HEK293 (cell line): ENCODE measurements at regions not wholly inside any gene's neighbourhood (a gene's known extent, or its start where the extent isn't known, plus 50 kb on each side); places are given as distances from the start of the nearest gene placed in this dataset.

Experiments used
- CTCF ChIA-PET: fragments of 350-600 bp; formaldehyde crosslinking; extraction: SDS; loops from one replicate; lab custom pipeline; 2021; ENCODE audit warnings: antibody characterized with exemption; lab: Yijun Ruan, JAX
- POLR2A ChIA-PET: fragments of 300-600 bp; formaldehyde crosslinking; extraction: SDS; loops from one replicate; lab custom pipeline; 2020; ENCODE audit warnings: antibody characterized with exemption, inconsistent platforms; lab: Yijun Ruan, JAX
- H3K27ac ChIP-seq: fragments of 200-500 bp; sonication (Bioruptor generic); 2 replicates; pipeline ENCODE4 v1.5.1; 2014; ENCODE audit warnings: low read depth, low read length, control low read depth, inconsistent platforms; ENCODE audit errors: extremely low read depth
- H3K36me3 ChIP-seq, 2 experiments: fragments of 200-500 bp in 1 of 2; sonication (Bioruptor generic) in 1 of 2; 1 replicate in 1 of 2; 2 replicates in 1 of 2; pipeline ENCODE4 v1.5.1; 2014 to 2017; ENCODE audit warnings: inconsistent platforms in 2 of 2, low read length in 2 of 2; ENCODE audit not compliant: control insufficient read depth in 2 of 2, insufficient read depth in 1 of 2
- H3K4me1 ChIP-seq: fragments of 200-500 bp; sonication (Bioruptor generic); 2 replicates; pipeline ENCODE4 v1.5.1; 2014; ENCODE audit warnings: mild to moderate bottlenecking, low read length, inconsistent platforms; ENCODE audit not compliant: control insufficient read depth, insufficient read depth
- H3K4me3 ChIP-seq: 2 replicates; pipeline ENCODE4 v1.5.1; 2011; ENCODE audit warnings: low read depth, mild to moderate bottlenecking, control low read depth, low read length, moderate library complexity
- H3K9me3 ChIP-seq: fragments of 200-500 bp; sonication (Bioruptor generic); 2 replicates; pipeline ENCODE4 v1.5.1; 2014; ENCODE audit warnings: low read depth, low read length, inconsistent platforms; ENCODE audit not compliant: control insufficient read depth, insufficient read depth
- GFI1B ChIP-seq: fragments of 450-650 bp; formaldehyde crosslinking; IDR thresholded peaks from 2 replicates; pipeline ENCODE4 v1.5.1; 2016; ENCODE audit warnings: missing biosample characterization, missing genetic modification characterization
- KLF7 ChIP-seq: fragments of 450-650 bp; formaldehyde crosslinking; IDR thresholded peaks from 2 replicates; pipeline ENCODE4 v1.5.1; 2016; ENCODE audit warnings: missing biosample characterization, missing genetic modification characterization, borderline replicate concordance
- SP7 ChIP-seq: fragments of 450-650 bp; formaldehyde crosslinking; IDR thresholded peaks from 2 replicates; pipeline ENCODE4 v1.5.1; 2016; ENCODE audit warnings: missing biosample characterization, missing genetic modification characterization
- YY2 ChIP-seq: fragments of 450-650 bp; formaldehyde crosslinking; IDR thresholded peaks from 2 replicates; pipeline ENCODE4 v1.5.1; 2016; ENCODE audit warnings: missing biosample characterization, missing genetic modification characterization
- ZBTB20 ChIP-seq: fragments of 450-650 bp; formaldehyde crosslinking; IDR thresholded peaks from 2 replicates; pipeline ENCODE4 v1.5.1; 2016; ENCODE audit warnings: missing biosample characterization, missing genetic modification characterization
- ZFHX2 ChIP-seq: fragments of 450-650 bp; formaldehyde crosslinking; conservative IDR thresholded peaks from 2 replicates; pipeline ENCODE4 v1.5.1; 2016; ENCODE audit warnings: missing biosample characterization, missing genetic modification characterization
- ZNF133 ChIP-seq: fragments of 450-650 bp; formaldehyde crosslinking; IDR thresholded peaks from 2 replicates; pipeline ENCODE4 v1.5.1; 2016; ENCODE audit warnings: missing biosample characterization, missing genetic modification characterization
- ZNF169 ChIP-seq: fragments of 450-650 bp; formaldehyde crosslinking; IDR thresholded peaks from 2 replicates; pipeline ENCODE4 v1.5.1; 2016; ENCODE audit warnings: missing biosample characterization, missing genetic modification characterization
- ZNF19 ChIP-seq: fragments of 450-650 bp; formaldehyde crosslinking; IDR thresholded peaks from 2 replicates; pipeline ENCODE4; 2016; ENCODE audit warnings: missing biosample characterization, missing genetic modification characterization, low read depth
- ZNF2 ChIP-seq: fragments of 450-650 bp; formaldehyde crosslinking; IDR thresholded peaks from 2 replicates; pipeline ENCODE4 v1.5.1; 2016; ENCODE audit warnings: missing biosample characterization, missing genetic modification characterization
- ZNF211 ChIP-seq: fragments of 450-650 bp; formaldehyde crosslinking; IDR thresholded peaks from 2 replicates; pipeline ENCODE4 v1.5.1; 2016; ENCODE audit warnings: low read depth, missing biosample characterization, missing genetic modification characterization
- ZNF221 ChIP-seq: fragments of 450-650 bp; formaldehyde crosslinking; IDR thresholded peaks from 2 replicates; pipeline ENCODE4 v1.5.1; 2017; ENCODE audit warnings: missing biosample characterization, missing genetic modification characterization, borderline replicate concordance
- ZNF426 ChIP-seq: fragments of 450-650 bp; formaldehyde crosslinking; IDR thresholded peaks from 2 replicates; pipeline ENCODE4 v1.5.1; 2017; ENCODE audit warnings: missing biosample characterization, missing genetic modification characterization, mild to moderate bottlenecking, inconsistent platforms, moderate library complexity
- ZNF433 ChIP-seq: fragments of 450-650 bp; formaldehyde crosslinking; IDR thresholded peaks from 2 replicates; pipeline ENCODE4 v1.5.1; 2016; ENCODE audit warnings: missing biosample characterization, missing genetic modification characterization, low read depth
- ZNF501 ChIP-seq: fragments of 450-650 bp; formaldehyde crosslinking; IDR thresholded peaks from 2 replicates; pipeline ENCODE4 v1.5.1; 2016; ENCODE audit warnings: missing biosample characterization, missing genetic modification characterization
- ZNF530 ChIP-seq: fragments of 450-650 bp; formaldehyde crosslinking; IDR thresholded peaks from 2 replicates; pipeline ENCODE4 v1.5.1; 2016; ENCODE audit warnings: low read depth, missing biosample characterization, missing genetic modification characterization
- ZNF626 ChIP-seq: fragments of 450-650 bp; sonication (Bioruptor Pico); formaldehyde crosslinking; IDR thresholded peaks from 2 replicates; pipeline ENCODE4 v1.5.1; 2018; ENCODE audit warnings: missing biosample characterization, missing genetic modification characterization, inconsistent platforms
- ZNF639 ChIP-seq: fragments of 450-650 bp; formaldehyde crosslinking; IDR thresholded peaks from 2 replicates; pipeline ENCODE4 v1.5.1; 2016; ENCODE audit warnings: missing biosample characterization, missing genetic modification characterization
- ZNF692 ChIP-seq: fragments of 450-650 bp; formaldehyde crosslinking; IDR thresholded peaks from 2 replicates; pipeline ENCODE4 v1.5.1; 2016; ENCODE audit warnings: missing biosample characterization, missing genetic modification characterization
- ZNF747 ChIP-seq: fragments of 450-650 bp; formaldehyde crosslinking; IDR thresholded peaks from 2 replicates; pipeline ENCODE4 v1.5.1; 2016; ENCODE audit warnings: missing biosample characterization, missing genetic modification characterization
- ZNF776 ChIP-seq: fragments of 450-650 bp; formaldehyde crosslinking; IDR thresholded peaks from 2 replicates; pipeline ENCODE4 v1.5.0; 2017; ENCODE audit warnings: missing biosample characterization, missing genetic modification characterization, borderline replicate concordance
- ZSCAN16 ChIP-seq: fragments of 450-650 bp; formaldehyde crosslinking; IDR thresholded peaks from 2 replicates; pipeline ENCODE4 v1.5.1; 2016; ENCODE audit warnings: missing biosample characterization, missing genetic modification characterization
- TF ChIP-seq, protein P1 (sequence below): fragments of 450-650 bp; formaldehyde crosslinking; optimal IDR thresholded peaks from 2 replicates; pipeline ENCODE3; 2016; ENCODE audit warnings: missing biosample characterization, mild to moderate bottlenecking, missing genetic modification characterization
- TF ChIP-seq, protein P2 (sequence below): fragments of 450-650 bp; formaldehyde crosslinking; IDR thresholded peaks from 2 replicates; pipeline ENCODE4 v1.5.1; 2016; ENCODE audit warnings: missing biosample characterization, missing genetic modification characterization, borderline replicate concordance

DNA sequence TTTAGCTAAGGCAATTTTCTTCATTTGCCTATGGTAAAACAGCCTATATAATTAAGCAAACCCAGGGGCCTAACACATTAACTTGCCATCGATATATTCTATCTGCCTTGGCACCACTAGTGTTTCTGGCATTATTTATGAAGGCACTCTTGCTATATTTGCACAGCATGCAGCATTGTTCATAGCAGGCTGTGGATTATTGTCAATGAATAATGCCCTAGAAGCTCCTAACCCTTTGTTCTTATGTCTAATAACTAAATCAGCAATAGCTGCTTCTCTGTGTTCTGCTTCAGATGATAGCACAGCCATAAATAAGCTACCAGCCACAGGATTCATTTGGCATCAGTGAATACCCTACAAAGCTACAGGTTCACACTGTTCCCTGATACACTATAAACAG lies 254.8 kb upstream of the STXBP5 start:
- CTCF ChIA-PET, result no interaction called here
- H3K36me3 ChIP-seq, result no peaks in the 10 kb centered on the region
- POLR2A ChIA-PET, result no interaction called here
- no peaks in the 10 kb centered on the region for H3K9me3 ChIP-seq
- TF ChIP-seq ZNF169 (tag by site-specific recombination) (no peak), ZNF133 (no peak), ZNF2 (tag by site-specific recombination) (no peak)
- H3K4me3 ChIP-seq, result no peak overlapping the region
- H3K27ac ChIP-seq, result no peak overlapping the region
- H3K4me1 ChIP-seq, result no peaks in the 10 kb centered on the region

GRCh38 chr6:146950351-146950835 lies 253.8 kb upstream of the STXBP5 start:
- H3K36me3 ChIP-seq, result no peaks in the 10 kb centered on the region
- no peak overlapping the region for H3K4me3 ChIP-seq
- H3K9me3 ChIP-seq, result no peaks in the 10 kb centered on the region
- ChIA-PET POLR2A (no interaction called here), CTCF (interaction anchor here (0.6 kb wide), 1 partner anchor 44 kb away, joined by 3 read pairs; no protein-coding TSS in a partner anchor)
- no peak overlapping the region for H3K27ac ChIP-seq
- TF ChIP-seq SP7 (tag by site-specific recombination) (no peak), ZNF426 (no peak), KLF7 (no peak), ZNF776 (no peak), ZNF530 (no peak)
- no peaks in the 10 kb centered on the region for H3K4me1 ChIP-seq

DNA sequence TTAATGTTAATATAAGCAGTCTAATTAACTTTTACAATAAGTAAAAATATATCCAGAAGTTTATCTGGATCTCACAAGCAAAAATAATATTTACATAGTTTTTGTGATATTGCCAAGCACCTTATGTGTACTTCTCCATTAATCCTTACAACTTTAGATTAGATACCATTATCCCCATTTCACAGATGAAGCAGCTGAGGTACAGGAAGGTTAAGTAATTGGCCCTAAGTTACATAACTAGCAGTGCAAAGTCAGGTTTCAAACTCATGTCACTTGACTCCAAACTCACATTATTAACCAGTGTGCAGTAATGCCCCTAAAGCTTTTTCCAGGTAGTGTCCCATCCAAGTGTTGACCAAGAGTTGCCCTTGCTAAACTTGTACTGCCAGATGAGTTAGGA lies 248.6 kb upstream of the STXBP5 start:
- Histone ChIP-seq H3K9me3 (no peaks in the 10 kb centered on the region), H3K4me1 (no peaks in the 10 kb centered on the region), H3K36me3 (no peaks in the 10 kb centered on the region), H3K4me3 (no peak overlapping the region), H3K27ac (no peak overlapping the region)
- ChIA-PET POLR2A (no interaction called here), CTCF (no interaction called here)
- TF ChIP-seq, protein P1, sequence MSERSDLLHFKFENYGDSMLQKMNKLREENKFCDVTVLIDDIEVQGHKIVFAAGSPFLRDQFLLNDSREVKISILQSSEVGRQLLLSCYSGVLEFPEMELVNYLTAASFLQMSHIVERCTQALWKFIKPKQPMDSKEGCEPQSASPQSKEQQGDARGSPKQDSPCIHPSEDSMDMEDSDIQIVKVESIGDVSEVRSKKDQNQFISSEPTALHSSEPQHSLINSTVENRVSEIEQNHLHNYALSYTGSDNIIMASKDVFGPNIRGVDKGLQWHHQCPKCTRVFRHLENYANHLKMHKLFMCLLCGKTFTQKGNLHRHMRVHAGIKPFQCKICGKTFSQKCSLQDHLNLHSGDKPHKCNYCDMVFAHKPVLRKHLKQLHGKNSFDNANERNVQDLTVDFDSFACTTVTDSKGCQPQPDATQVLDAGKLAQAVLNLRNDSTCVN (tag by site-specific recombination), result no peak
- TF ChIP-seq ZNF19 (tag by site-specific recombination) (no peak), ZFHX2 (tag by site-specific recombination) (no peak), ZNF501 (tag by site-specific recombination) (no peak), ZBTB20 (tag by site-specific recombination) (no peak), ZNF169 (tag by site-specific recombination) (no peak), GFI1B (tag by site-specific recombination) (no peak), ZNF692 (tag by site-specific recombination) (no peak), ZNF221 (tag by site-specific recombination) (no peak), ZSCAN16 (no peak), ZNF639 (tag by site-specific recombination) (no peak), ZNF433 (tag by site-specific recombination) (no peak), ZNF747 (tag by site-specific recombination) (no peak), ZNF626 (no peak), YY2 (tag by site-specific recombination) (no peak), ZNF211 (no peak)
- TF ChIP-seq, protein P2, sequence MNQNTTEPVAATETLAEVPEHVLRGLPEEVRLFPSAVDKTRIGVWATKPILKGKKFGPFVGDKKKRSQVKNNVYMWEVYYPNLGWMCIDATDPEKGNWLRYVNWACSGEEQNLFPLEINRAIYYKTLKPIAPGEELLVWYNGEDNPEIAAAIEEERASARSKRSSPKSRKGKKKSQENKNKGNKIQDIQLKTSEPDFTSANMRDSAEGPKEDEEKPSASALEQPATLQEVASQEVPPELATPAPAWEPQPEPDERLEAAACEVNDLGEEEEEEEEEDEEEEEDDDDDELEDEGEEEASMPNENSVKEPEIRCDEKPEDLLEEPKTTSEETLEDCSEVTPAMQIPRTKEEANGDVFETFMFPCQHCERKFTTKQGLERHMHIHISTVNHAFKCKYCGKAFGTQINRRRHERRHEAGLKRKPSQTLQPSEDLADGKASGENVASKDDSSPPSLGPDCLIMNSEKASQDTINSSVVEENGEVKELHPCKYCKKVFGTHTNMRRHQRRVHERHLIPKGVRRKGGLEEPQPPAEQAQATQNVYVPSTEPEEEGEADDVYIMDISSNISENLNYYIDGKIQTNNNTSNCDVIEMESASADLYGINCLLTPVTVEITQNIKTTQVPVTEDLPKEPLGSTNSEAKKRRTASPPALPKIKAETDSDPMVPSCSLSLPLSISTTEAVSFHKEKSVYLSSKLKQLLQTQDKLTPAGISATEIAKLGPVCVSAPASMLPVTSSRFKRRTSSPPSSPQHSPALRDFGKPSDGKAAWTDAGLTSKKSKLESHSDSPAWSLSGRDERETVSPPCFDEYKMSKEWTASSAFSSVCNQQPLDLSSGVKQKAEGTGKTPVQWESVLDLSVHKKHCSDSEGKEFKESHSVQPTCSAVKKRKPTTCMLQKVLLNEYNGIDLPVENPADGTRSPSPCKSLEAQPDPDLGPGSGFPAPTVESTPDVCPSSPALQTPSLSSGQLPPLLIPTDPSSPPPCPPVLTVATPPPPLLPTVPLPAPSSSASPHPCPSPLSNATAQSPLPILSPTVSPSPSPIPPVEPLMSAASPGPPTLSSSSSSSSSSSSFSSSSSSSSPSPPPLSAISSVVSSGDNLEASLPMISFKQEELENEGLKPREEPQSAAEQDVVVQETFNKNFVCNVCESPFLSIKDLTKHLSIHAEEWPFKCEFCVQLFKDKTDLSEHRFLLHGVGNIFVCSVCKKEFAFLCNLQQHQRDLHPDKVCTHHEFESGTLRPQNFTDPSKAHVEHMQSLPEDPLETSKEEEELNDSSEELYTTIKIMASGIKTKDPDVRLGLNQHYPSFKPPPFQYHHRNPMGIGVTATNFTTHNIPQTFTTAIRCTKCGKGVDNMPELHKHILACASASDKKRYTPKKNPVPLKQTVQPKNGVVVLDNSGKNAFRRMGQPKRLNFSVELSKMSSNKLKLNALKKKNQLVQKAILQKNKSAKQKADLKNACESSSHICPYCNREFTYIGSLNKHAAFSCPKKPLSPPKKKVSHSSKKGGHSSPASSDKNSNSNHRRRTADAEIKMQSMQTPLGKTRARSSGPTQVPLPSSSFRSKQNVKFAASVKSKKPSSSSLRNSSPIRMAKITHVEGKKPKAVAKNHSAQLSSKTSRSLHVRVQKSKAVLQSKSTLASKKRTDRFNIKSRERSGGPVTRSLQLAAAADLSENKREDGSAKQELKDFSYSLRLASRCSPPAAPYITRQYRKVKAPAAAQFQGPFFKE (tag by site-specific recombination), result no peak
